Urinary bladder (tissue), 3 donors: ENCODE measurements at regions not wholly inside any gene's neighbourhood (a gene's known extent, or its start where the extent isn't known, plus 50 kb on each side); places are given as distances from the start of the nearest gene placed in this dataset.

Experiments used
- DNase-seq: peaks from one replicate; pipeline ENCODE4 v3.0.0-alpha.2; 2015; ENCODE audit errors: extremely low spot score
- H3K27ac ChIP-seq: one replicate; pipeline ENCODE4 v1.5.1; 2013; ENCODE audit warnings: low read depth, mild to moderate bottlenecking, moderate library complexity
- H3K36me3 ChIP-seq: one replicate; pipeline ENCODE4 v1.6.1; 2013; ENCODE audit warnings: mild to moderate bottlenecking, moderate library complexity; ENCODE audit not compliant: insufficient read depth
- H3K4me1 ChIP-seq: one replicate; pipeline ENCODE4 v1.6.1; 2013; ENCODE audit warnings: mild to moderate bottlenecking, moderate library complexity; ENCODE audit not compliant: insufficient read depth
- H3K4me3 ChIP-seq: one replicate; pipeline ENCODE4 v1.5.1; 2013; ENCODE audit warnings: low read depth, low read length
- WGBS: extraction: QIAGEN DNeasy Blood & Tissue Kit; methylation state at CpG from one replicate; pipeline ENCODE4 v1.1.7; 2013; 5-methylcytosine and 5-hydroxymethylcytosine counted together
- donor health status: healthy with polysubstance abuse.
- donor health status: healthy.

- Histone ChIP-seq H3K36me3 (no peaks in the 10 kb centered on the region), H3K27ac (no peak overlapping the region), H3K4me3 (no peak overlapping the region), H3K4me1 (no peaks in the 10 kb centered on the region)
- WGBS = 100% methylated on average over 1 of the region's 1 CpG
- DNase-seq = no peak
These were observed 636.7 kb downstream of the PCDH7 start for GRCh38 chr4:31356839-31357238.

- DNase-seq = no peak
- WGBS = 23% methylated on average over 1 of the region's 1 CpG
These were observed 640.6 kb downstream of the PCDH7 start for GRCh38 chr4:31360786-31361185.

GRCh38 chr4:31362756-31363155 is 642.6 kb downstream of the PCDH7 start:
- no peaks in the 10 kb centered on the region for H3K36me3 ChIP-seq
- no peak for DNase-seq
- no peak overlapping the region for H3K4me3 ChIP-seq
- 97% methylated on average over 4 of the region's 4 CpGs for WGBS
- H3K27ac ChIP-seq = no peak overlapping the region
- H3K4me1 ChIP-seq = no peaks in the 10 kb centered on the region

More at GRCh38 chr4:31360786-31361185, 640.6 kb downstream of the PCDH7 start:
- H3K4me3 ChIP-seq = no peak overlapping the region
- no peaks in the 10 kb centered on the region for H3K4me1 ChIP-seq
- no peaks in the 10 kb centered on the region for H3K36me3 ChIP-seq
- H3K27ac ChIP-seq = no peak overlapping the region

GRCh38 chr4:31365006-31365690 is 645.0 kb downstream of the PCDH7 start:
- Histone ChIP-seq H3K27ac (no peak overlapping the region), H3K4me1 (no peaks in the 10 kb centered on the region), H3K4me3 (no peak overlapping the region), H3K36me3 (no peaks in the 10 kb centered on the region)
- WGBS = 90% methylated on average over 6 of the region's 6 CpGs
- DNase-seq = no peak

- 45% methylated on average over 1 of the region's 1 CpG for WGBS
- no peak overlapping the region for H3K4me3 ChIP-seq
- H3K4me1 ChIP-seq = no peaks in the 10 kb centered on the region
- no peak overlapping the region for H3K27ac ChIP-seq
- DNase-seq = no peak
- H3K36me3 ChIP-seq = no peaks in the 10 kb centered on the region
These were observed 645.9 kb downstream of the PCDH7 start for GRCh38 chr4:31366041-31366440.

GRCh38 chr4:31370866-31371465 is 650.8 kb downstream of the PCDH7 start:
- WGBS = 68% methylated on average over 3 of the region's 3 CpGs
- no peak overlapping the region for H3K4me3 ChIP-seq
- no peak overlapping the region for H3K27ac ChIP-seq
- H3K36me3 ChIP-seq = no peaks in the 10 kb centered on the region
- no peaks in the 10 kb centered on the region for H3K4me1 ChIP-seq
- DNase-seq = peak; percentile 25

GRCh38 chr4:31374256-31374960 is 654.2 kb downstream of the PCDH7 start:
- no peak for DNase-seq
- 54% methylated on average over 3 of the region's 3 CpGs for WGBS
- Histone ChIP-seq H3K27ac (no peak overlapping the region), H3K4me1 (no peaks in the 10 kb centered on the region), H3K36me3 (no peaks in the 10 kb centered on the region), H3K4me3 (no peak overlapping the region)

GRCh38 chr4:31375936-31376335 is 655.8 kb downstream of the PCDH7 start:
- WGBS = 44% methylated on average over 5 of the region's 5 CpGs
- no peak overlapping the region for H3K4me3 ChIP-seq
- H3K27ac ChIP-seq = no peak overlapping the region
- H3K4me1 ChIP-seq = no peaks in the 10 kb centered on the region
- DNase-seq = no peak
- no peaks in the 10 kb centered on the region for H3K36me3 ChIP-seq

GRCh38 chr4:31379364-31379763 is 659.2 kb downstream of the PCDH7 start:
- 96% methylated on average over 2 of the region's 2 CpGs for WGBS
- Histone ChIP-seq H3K36me3 (no peaks in the 10 kb centered on the region), H3K27ac (no peak overlapping the region), H3K4me1 (no peaks in the 10 kb centered on the region), H3K4me3 (no peak overlapping the region)
- DNase-seq = no peak

- 77% methylated on average over 2 of the region's 2 CpGs for WGBS
- H3K4me1 ChIP-seq = no peaks in the 10 kb centered on the region
- DNase-seq = no peak
- H3K4me3 ChIP-seq = no peak overlapping the region
- H3K27ac ChIP-seq = no peak overlapping the region
- no peaks in the 10 kb centered on the region for H3K36me3 ChIP-seq
These were observed 663.6 kb downstream of the PCDH7 start for GRCh38 chr4:31383767-31384166.

- no peak overlapping the region for H3K4me3 ChIP-seq
- H3K36me3 ChIP-seq = no peaks in the 10 kb centered on the region
- no peaks in the 10 kb centered on the region for H3K4me1 ChIP-seq
- DNase-seq = no peak
- H3K27ac ChIP-seq = no peak overlapping the region
These were observed 670.7 kb downstream of the PCDH7 start for GRCh38 chr4:31390849-31391248.

GRCh38 chr4:31391976-31392375 is 671.8 kb downstream of the PCDH7 start:
- Histone ChIP-seq H3K4me3 (no peak overlapping the region), H3K27ac (no peak overlapping the region), H3K36me3 (no peaks in the 10 kb centered on the region), H3K4me1 (no peaks in the 10 kb centered on the region)
- no peak for DNase-seq

- 59% methylated on average over 2 of the region's 2 CpGs for WGBS
These were observed 672.8 kb downstream of the PCDH7 start for GRCh38 chr4:31392923-31393322.

GRCh38 chr4:31408121-31408520 is 688.0 kb downstream of the PCDH7 start:
- Histone ChIP-seq H3K4me1 (no peaks in the 10 kb centered on the region), H3K27ac (no peak overlapping the region), H3K4me3 (no peak overlapping the region), H3K36me3 (no peaks in the 10 kb centered on the region)
- WGBS = 67% methylated on average over 3 of the region's 3 CpGs
- no peak for DNase-seq

More at GRCh38 chr4:31392923-31393322, 672.8 kb downstream of the PCDH7 start:
- Histone ChIP-seq H3K36me3 (no peaks in the 10 kb centered on the region), H3K4me1 (no peaks in the 10 kb centered on the region), H3K4me3 (no peak overlapping the region), H3K27ac (no peak overlapping the region)
- DNase-seq = no peak
